H1 (cell line): ENCODE measurements at regions not wholly inside any gene's neighbourhood (a gene's known extent, or its start where the extent isn't known, plus 50 kb on each side); places are given as distances from the start of the nearest gene placed in this dataset.

ENCODE experiments used
- CTCF ChIP-seq, 3 experiments: IDR thresholded peaks; 1 replicate in 2 of 3; 2 replicates in 1 of 3; pipeline versions ENCODE4 v1.5.1 to v1.6.1; 2011; ENCODE audit warnings: low read length in 3 of 3, mild to moderate bottlenecking in 3 of 3, inconsistent platforms in 2 of 3, low read depth in 1 of 3, moderate library complexity in 1 of 3; ENCODE audit not compliant: insufficient read depth in 1 of 3; ENCODE audit errors: control extremely low read depth in 1 of 3
- RBBP5 ChIP-seq: IDR thresholded peaks from 2 replicates; pipeline ENCODE4 v1.7.1; 2012; ENCODE audit warnings: low read depth, mild to moderate bottlenecking, inconsistent platforms, low read length, moderate library complexity, borderline replicate concordance
- SP1 ChIP-seq: IDR thresholded peaks from 2 replicates; pipeline ENCODE4 v1.6.1; 2011; ENCODE audit warnings: low read depth, low read length
- USF2 ChIP-seq: IDR thresholded peaks from 2 replicates; pipeline ENCODE4 v1.6.1; 2011; ENCODE audit warnings: low read length, improper control_type of control experiment

- TF ChIP-seq RBBP5 (no peak), SP1 (no peak), CTCF (IDR thresholded peaks at IDR 0.05; ENCODE audit: control extremely low read depth in 1 of 3, insufficient read depth in 1 of 3, low read depth in 1 of 3, low read length in 3 of 3) (no peak), USF2 (no peak)
Measured at GRCh38 chr13:80975903-80976302, 635.0 kb upstream of the SPRY2 start.
